ENCODE measurements at regions not wholly inside any gene's neighbourhood (a gene's known extent, or its start where the extent isn't known, plus 50 kb on each side); places are given as distances from the start of the nearest gene placed in this dataset.

GRCh38 chr4:38582889-38583470, 81.0 kb upstream of the KLF3 start:
- no peak for TF ChIP-seq CTCF (IDR thresholded peaks at IDR 0.05; ENCODE audit: low read depth, low read length, missing control alignments)
- no peak for DNase-seq (ENCODE audit: low read depth)
- no peak overlapping the region for H3K4me3 ChIP-seq (ENCODE audit: low read depth, low read length)

GRCh38 chr4:38585871-38586270, 78.1 kb upstream of the KLF3 start:
- no peak for DNase-seq (ENCODE audit: low read depth)
- no peak for TF ChIP-seq CTCF (IDR thresholded peaks at IDR 0.05; ENCODE audit: low read depth, low read length, missing control alignments)

GRCh38 chr4:38587106-38587505, 76.9 kb upstream of the KLF3 start:
- no peak for DNase-seq (ENCODE audit: low read depth)
- no peak for TF ChIP-seq CTCF (IDR thresholded peaks at IDR 0.05; ENCODE audit: low read depth, low read length, missing control alignments)
- H3K4me3 ChIP-seq (ENCODE audit: low read depth, low read length): no peak overlapping the region

More at GRCh38 chr4:38585871-38586270, 78.1 kb upstream of the KLF3 start:
- H3K4me3 ChIP-seq (ENCODE audit: low read depth, low read length): no peak overlapping the region

GRCh38 chr4:38590046-38590445, 74.0 kb upstream of the KLF3 start:
- no peak for DNase-seq (ENCODE audit: low read depth)
- no peak overlapping the region for H3K4me3 ChIP-seq (ENCODE audit: low read depth, low read length)
- no peak for TF ChIP-seq CTCF (IDR thresholded peaks at IDR 0.05; ENCODE audit: low read depth, low read length, missing control alignments)

- TF ChIP-seq CTCF (IDR thresholded peaks at IDR 0.05; ENCODE audit: low read depth, low read length, missing control alignments): no peak
- no peak overlapping the region for H3K4me3 ChIP-seq (ENCODE audit: low read depth, low read length)
- no peak for DNase-seq (ENCODE audit: low read depth)
Measured at GRCh38 chr4:38591617-38592337, 72.2 kb upstream of the KLF3 start.

- no peak for TF ChIP-seq CTCF (IDR thresholded peaks at IDR 0.05; ENCODE audit: low read depth, low read length, missing control alignments)
- DNase-seq (ENCODE audit: low read depth): no peak
Measured at GRCh38 chr4:38598489-38598888, 65.5 kb upstream of the KLF3 start.

GRCh38 chr4:38600575-38600974, 63.4 kb upstream of the KLF3 start:
- no peak for DNase-seq (ENCODE audit: low read depth)
- peak; percentile 12 for TF ChIP-seq CTCF (IDR thresholded peaks at IDR 0.05; ENCODE audit: low read depth, low read length, missing control alignments)
- H3K4me3 ChIP-seq (ENCODE audit: low read depth, low read length): no peak overlapping the region

More at GRCh38 chr4:38598489-38598888, 65.5 kb upstream of the KLF3 start:
- H3K4me3 ChIP-seq (ENCODE audit: low read depth, low read length): no peak overlapping the region
